T47D (cell line): ENCODE measurements at regions not wholly inside any gene's neighbourhood (a gene's known extent, or its start where the extent isn't known, plus 50 kb on each side); places are given as distances from the start of the nearest gene placed in this dataset.
"Not testable (repeated sequence)": the region's sequence is repeated elsewhere in the genome, so short reads cannot be mapped to it uniquely, and the experiment has no call there.

Experiments used
- DNase-seq, 2 experiments: peaks; one replicate each; pipeline versions ENCODE4 v3.0.0 to v3.0.0-alpha.2; 2011 to 2012; ENCODE audit warnings: low read depth in 1 of 2, low spot score in 1 of 2
- JUND ChIP-seq: IDR thresholded peaks from 2 replicates; pipeline ENCODE4 v1.6.1; 2012; ENCODE audit warnings: low read depth
- in situ Hi-C: cut with HindIII; loops from 2 replicates; pipeline ENCODE4 v1.10.0; 2016; ENCODE audit warnings: low sequenced_read_pairs, low pct_unique_long_range_greater_than_20kb

- TF ChIP-seq JUND, result no peak
- in situ Hi-C loops, result no loop called here
- DNase-seq, result no peak
Measured at GRCh38 chr16:63789603-63790002, 1332.3 kb downstream of the CDH11 start.

- TF ChIP-seq JUND, result no peak
- in situ Hi-C loops, result no loop called here
- peak in 1 of 2 experiments; percentile 5 for DNase-seq
Measured at GRCh38 chr16:63787014-63787413, 1334.8 kb downstream of the CDH11 start.

- in situ Hi-C loops, result no loop called here
- no peak for DNase-seq
- TF ChIP-seq JUND, result no peak
Measured at GRCh38 chr16:63785170-63785569, 1336.7 kb downstream of the CDH11 start.

GRCh38 chr16:63776437-63776836, 1345.4 kb downstream of the CDH11 start:
- in situ Hi-C loops, result no loop called here

GRCh38 chr16:63776034-63776433, 1345.8 kb downstream of the CDH11 start:
- in situ Hi-C loops, result no loop called here
- no peak for TF ChIP-seq JUND
- no peak for DNase-seq

More at GRCh38 chr16:63776437-63776836, 1345.4 kb downstream of the CDH11 start:
- TF ChIP-seq JUND, result no peak
- no peak for DNase-seq

- DNase-seq, result no peak
- no peak for TF ChIP-seq JUND
- in situ Hi-C loops, result no loop called here
Measured at GRCh38 chr16:63774302-63774701, 1347.6 kb downstream of the CDH11 start.

GRCh38 chr16:63769211-63769610, 1352.7 kb downstream of the CDH11 start:
- DNase-seq, result no peak
- TF ChIP-seq JUND, result no peak
- in situ Hi-C loops, result no loop called here

- DNase-seq, in situ Hi-C loops: not testable (repeated sequence)
Measured at GRCh38 chr16:63760246-63760645, 1361.6 kb downstream of the CDH11 start.

- in situ Hi-C loops, result no loop called here
- no peak for TF ChIP-seq JUND
- no peak for DNase-seq
Measured at GRCh38 chr16:63752347-63752746, 1369.5 kb downstream of the CDH11 start.

GRCh38 chr16:63749276-63749675, 1372.6 kb downstream of the CDH11 start:
- DNase-seq, result no peak
- TF ChIP-seq JUND, result no peak

GRCh38 chr16:63745456-63745855, 1376.4 kb downstream of the CDH11 start:
- TF ChIP-seq JUND, result no peak
- in situ Hi-C loops, result no loop called here
- no peak for DNase-seq

More at GRCh38 chr16:63749276-63749675, 1372.6 kb downstream of the CDH11 start:
- in situ Hi-C loops, result no loop called here

GRCh38 chr16:63744077-63744874, 1377.6 kb downstream of the CDH11 start:
- no peak for TF ChIP-seq JUND
- no peak for DNase-seq
- in situ Hi-C loops, result no loop called here

GRCh38 chr16:63742150-63742549, 1379.7 kb downstream of the CDH11 start:
- DNase-seq, result no peak
- TF ChIP-seq JUND, result no peak
- in situ Hi-C loops, result no loop called here

- no peak for TF ChIP-seq JUND
- in situ Hi-C loops, result no loop called here
Measured at GRCh38 chr16:63737633-63738032, 1384.2 kb downstream of the CDH11 start.

More at GRCh38 chr16:63737633-63738032, 1384.2 kb downstream of the CDH11 start:
- DNase-seq, result no peak
